ENCODE measurements at regions not wholly inside any gene's neighbourhood (a gene's known extent, or its start where the extent isn't known, plus 50 kb on each side); places are given as distances from the start of the nearest gene placed in this dataset.

- no peak overlapping the region for H3K4me3 ChIP-seq (ENCODE audit: low read depth, low read length)
- TF ChIP-seq CTCF (IDR thresholded peaks at IDR 0.05; ENCODE audit: low read depth, low read length): no peak
Measured at GRCh38 chr13:83620530-83621220, 261.6 kb downstream of the SLITRK1 start.

GRCh38 chr13:83618966-83619365 is 263.3 kb downstream of the SLITRK1 start:
- H3K4me3 ChIP-seq (ENCODE audit: low read depth, low read length): no peak overlapping the region
- no peak for TF ChIP-seq CTCF (IDR thresholded peaks at IDR 0.05; ENCODE audit: low read depth, low read length)

- H3K4me3 ChIP-seq (ENCODE audit: low read depth, low read length): no peak overlapping the region
- TF ChIP-seq CTCF (IDR thresholded peaks at IDR 0.05; ENCODE audit: low read depth, low read length): no peak
Measured at GRCh38 chr13:83613524-83613923, 268.8 kb downstream of the SLITRK1 start.

GRCh38 chr13:83601539-83601938 is 280.7 kb downstream of the SLITRK1 start:
- H3K4me3 ChIP-seq (ENCODE audit: low read depth, low read length): no peak overlapping the region
- TF ChIP-seq CTCF (IDR thresholded peaks at IDR 0.05; ENCODE audit: low read depth, low read length): no peak

- no peak overlapping the region for H3K4me3 ChIP-seq (ENCODE audit: low read depth, low read length)
Measured at GRCh38 chr13:83592095-83592494, 290.2 kb downstream of the SLITRK1 start.

GRCh38 chr13:83589814-83590213 is 292.5 kb downstream of the SLITRK1 start:
- TF ChIP-seq CTCF (IDR thresholded peaks at IDR 0.05; ENCODE audit: low read depth, low read length): no peak
- H3K4me3 ChIP-seq (ENCODE audit: low read depth, low read length): no peak overlapping the region

More at GRCh38 chr13:83592095-83592494, 290.2 kb downstream of the SLITRK1 start:
- no peak for TF ChIP-seq CTCF (IDR thresholded peaks at IDR 0.05; ENCODE audit: low read depth, low read length)

- TF ChIP-seq CTCF (IDR thresholded peaks at IDR 0.05; ENCODE audit: low read depth, low read length): no peak
- no peak overlapping the region for H3K4me3 ChIP-seq (ENCODE audit: low read depth, low read length)
Measured at GRCh38 chr13:83577183-83577582, 305.1 kb downstream of the SLITRK1 start.

Measured in WI38 (cell line).